Mammary epithelial cell (primary cell): ENCODE measurements at regions not wholly inside any gene's neighbourhood (a gene's known extent, or its start where the extent isn't known, plus 50 kb on each side); places are given as distances from the start of the nearest gene placed in this dataset.

Source experiments
- CTCF ChIP-seq, 2 donors: IDR thresholded peaks in 1 of 2; conservative IDR thresholded peaks in 1 of 2; 2 replicates each; pipeline ENCODE4 v1.5.1; 2011 to 2012; ENCODE audit warnings: inconsistent platforms in 2 of 2, low read length in 2 of 2, mild to moderate bottlenecking in 2 of 2, control low read depth in 1 of 2, low read depth in 1 of 2; ENCODE audit not compliant: insufficient read depth in 1 of 2; ENCODE audit errors: extremely low read depth in 1 of 2
- EZH2 ChIP-seq: IDR thresholded peaks from 2 replicates; pipeline ENCODE4 v1.6.1; 2012; ENCODE audit warnings: low read length, inconsistent platforms, borderline replicate concordance

- no peak for TF ChIP-seq CTCF (conservative IDR thresholded peaks at IDR 0.05 in 1 of 2, IDR thresholded peaks at IDR 0.05 in 1 of 2; ENCODE audit: extremely low read depth in 1 of 2, insufficient read depth in 1 of 2, low read depth in 1 of 2, low read length in 2 of 2)
- no peak for TF ChIP-seq EZH2
Observed at GRCh38 chr2:226079196-226079595, 679.7 kb downstream of the NYAP2 start.
